ENCODE measurements at regions not wholly inside any gene's neighbourhood (a gene's known extent, or its start where the extent isn't known, plus 50 kb on each side); places are given as distances from the start of the nearest gene placed in this dataset.

- TF ChIP-seq CTCF (conservative IDR thresholded peaks at IDR 0.05; ENCODE audit: low read depth, low read length): no peak
- H3K4me3 ChIP-seq (ENCODE audit: low read depth, low read length): no peak overlapping the region
- DNase-seq (ENCODE audit: low read depth): no peak
These were observed 132.7 kb downstream of the BTC start for GRCh38 chr4:74661427-74662201.

- no peak for TF ChIP-seq CTCF (conservative IDR thresholded peaks at IDR 0.05; ENCODE audit: low read depth, low read length)
- H3K4me3 ChIP-seq (ENCODE audit: low read depth, low read length): no peak overlapping the region
- no peak for DNase-seq (ENCODE audit: low read depth)
These were observed 130.7 kb downstream of the BTC start for GRCh38 chr4:74663631-74664030.

GRCh38 chr4:74665346-74665745 is 129.0 kb downstream of the BTC start:
- no peak for DNase-seq (ENCODE audit: low read depth)
- no peak overlapping the region for H3K4me3 ChIP-seq (ENCODE audit: low read depth, low read length)
- TF ChIP-seq CTCF (conservative IDR thresholded peaks at IDR 0.05; ENCODE audit: low read depth, low read length): no peak

- no peak overlapping the region for H3K4me3 ChIP-seq (ENCODE audit: low read depth, low read length)
- no peak for TF ChIP-seq CTCF (conservative IDR thresholded peaks at IDR 0.05; ENCODE audit: low read depth, low read length)
- DNase-seq (ENCODE audit: low read depth): no peak
These were observed 128.4 kb downstream of the BTC start for GRCh38 chr4:74665876-74666275.

- DNase-seq (ENCODE audit: low read depth): no peak
- no peak overlapping the region for H3K4me3 ChIP-seq (ENCODE audit: low read depth, low read length)
- TF ChIP-seq CTCF (conservative IDR thresholded peaks at IDR 0.05; ENCODE audit: low read depth, low read length): no peak
These were observed 126.9 kb downstream of the BTC start for GRCh38 chr4:74667438-74667837.

GRCh38 chr4:74667944-74668343 is 126.4 kb downstream of the BTC start:
- no peak for TF ChIP-seq CTCF (conservative IDR thresholded peaks at IDR 0.05; ENCODE audit: low read depth, low read length)
- H3K4me3 ChIP-seq (ENCODE audit: low read depth, low read length): no peak overlapping the region
- DNase-seq (ENCODE audit: low read depth): no peak

- TF ChIP-seq CTCF (conservative IDR thresholded peaks at IDR 0.05; ENCODE audit: low read depth, low read length): no peak
- no peak overlapping the region for H3K4me3 ChIP-seq (ENCODE audit: low read depth, low read length)
- no peak for DNase-seq (ENCODE audit: low read depth)
These were observed 124.6 kb downstream of the BTC start for GRCh38 chr4:74669702-74670101.
